GM19468 (cell line): ENCODE measurements at regions not wholly inside any gene's neighbourhood (a gene's known extent, or its start where the extent isn't known, plus 50 kb on each side); places are given as distances from the start of the nearest gene placed in this dataset.
"Not testable (repeated sequence)": the region's sequence is repeated elsewhere in the genome, so short reads cannot be mapped to it uniquely, and the experiment has no call there.

Experiments used
- ATAC-seq: cut with Tn5 transposase; IDR thresholded peaks from one replicate; pipeline ENCODE4 v1.9.1; 2021; ENCODE audit warnings: mild to moderate bottlenecking, moderate library complexity, moderate number of reproducible peaks; ENCODE audit not compliant: unreplicated experiment; ENCODE audit errors: extremely low read depth

DNA sequence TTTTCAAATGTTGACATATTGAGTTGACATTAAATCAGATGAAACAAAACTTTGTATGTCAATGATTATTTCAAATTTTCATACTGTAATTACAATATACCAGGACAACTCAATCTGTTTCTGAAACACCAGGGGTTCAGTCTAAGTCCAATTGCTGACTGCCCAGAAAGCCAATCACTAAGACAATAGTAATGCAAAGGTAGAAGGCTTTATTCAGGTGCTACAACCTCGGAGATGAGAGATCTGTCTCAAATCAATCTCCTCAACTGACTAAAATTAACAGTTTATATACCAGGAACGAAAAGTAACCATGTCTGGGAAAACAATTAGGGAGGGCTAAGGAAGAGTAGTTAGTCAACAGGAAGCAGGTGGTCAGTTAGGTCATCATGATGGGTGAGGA lies 1400.4 kb downstream of the SUCLG1 start:
- ATAC-seq: no peak

- no peak for ATAC-seq
Observed at GRCh38 chr2:83055376-83056010, 1403.6 kb downstream of the SUCLG1 start.

DNA sequence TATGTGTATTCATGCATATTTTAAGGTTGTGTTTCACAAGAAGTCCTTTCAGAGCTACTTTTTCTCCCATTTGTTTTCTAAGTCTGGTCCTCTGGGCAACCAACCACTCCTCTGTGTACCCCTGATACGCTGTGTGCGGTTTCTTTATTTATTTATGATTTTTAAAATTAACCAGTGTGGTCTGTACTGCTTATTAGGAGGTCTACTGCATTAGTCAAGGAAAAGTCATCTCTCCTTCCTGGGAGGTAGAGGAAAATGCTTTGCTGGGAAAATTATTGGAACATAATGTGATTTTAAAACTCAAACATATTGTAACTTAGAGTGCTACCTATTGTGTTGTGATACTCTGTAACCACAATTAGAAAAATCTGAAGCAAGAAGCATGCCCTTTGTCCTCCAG lies 1404.3 kb downstream of the SUCLG1 start:
- no peak for ATAC-seq

GRCh38 chr2:83051538-83052170 lies 1407.4 kb downstream of the SUCLG1 start:
- ATAC-seq: no peak

- no peak for ATAC-seq
Observed at GRCh38 chr2:83042053-83042452, 1417.0 kb downstream of the SUCLG1 start.

- no peak for ATAC-seq
Observed at GRCh38 chr2:83022631-83023210, 1436.4 kb downstream of the SUCLG1 start.

- ATAC-seq: no peak
Observed at GRCh38 chr2:83017366-83018090, 1441.6 kb downstream of the SUCLG1 start.

GRCh38 chr2:83016343-83017110 lies 1442.6 kb downstream of the SUCLG1 start:
- ATAC-seq: no peak

DNA sequence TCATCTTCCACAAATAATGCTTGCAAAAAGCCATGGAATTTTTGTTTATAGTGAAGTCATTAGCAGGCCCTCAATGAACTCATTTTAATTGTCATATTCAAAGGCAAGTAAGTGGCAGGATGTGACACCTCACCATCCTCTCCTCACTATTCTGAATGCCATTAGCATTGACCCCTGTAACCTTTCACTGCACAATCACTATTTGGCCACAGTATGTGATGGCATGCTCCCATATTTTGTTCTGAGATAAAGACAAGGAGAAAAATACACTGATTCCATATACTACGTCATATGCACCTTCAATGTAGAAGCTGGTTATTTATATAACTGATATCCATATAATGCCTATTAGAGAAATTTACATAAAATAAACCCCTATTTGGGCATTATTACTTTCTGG lies 1443.2 kb downstream of the SUCLG1 start:
- ATAC-seq: no peak

DNA sequence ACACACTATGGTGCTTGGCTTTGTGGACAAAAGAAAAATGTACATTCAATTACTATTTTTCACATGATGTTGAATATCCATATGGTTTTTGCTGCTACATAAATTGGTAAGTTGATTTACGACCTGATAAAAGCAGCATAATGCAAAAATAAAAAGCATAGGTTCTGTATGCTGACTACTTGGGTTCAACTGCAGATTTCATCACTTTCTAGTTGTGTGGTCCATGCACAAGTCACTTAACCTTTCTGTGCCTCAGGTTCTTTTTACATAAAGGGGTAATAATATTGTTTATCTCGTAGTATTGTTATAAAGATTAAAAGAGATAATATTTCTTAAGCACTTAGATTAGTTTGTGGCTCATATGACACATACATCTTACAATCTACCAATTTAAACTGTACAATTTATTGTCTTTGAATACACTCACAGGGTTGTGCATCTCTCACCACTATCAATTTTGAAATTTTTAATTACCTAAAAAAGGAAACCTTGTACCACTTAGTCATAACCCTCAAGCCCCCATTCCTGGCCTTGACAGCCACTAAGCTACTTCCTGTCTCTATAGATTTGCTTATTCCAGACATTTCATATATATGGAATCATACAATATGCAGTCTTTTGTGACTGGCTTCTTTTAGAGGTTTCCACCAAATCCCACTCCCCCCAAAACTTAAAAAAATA lies 1443.9 kb downstream of the SUCLG1 start:
- no peak for ATAC-seq

DNA sequence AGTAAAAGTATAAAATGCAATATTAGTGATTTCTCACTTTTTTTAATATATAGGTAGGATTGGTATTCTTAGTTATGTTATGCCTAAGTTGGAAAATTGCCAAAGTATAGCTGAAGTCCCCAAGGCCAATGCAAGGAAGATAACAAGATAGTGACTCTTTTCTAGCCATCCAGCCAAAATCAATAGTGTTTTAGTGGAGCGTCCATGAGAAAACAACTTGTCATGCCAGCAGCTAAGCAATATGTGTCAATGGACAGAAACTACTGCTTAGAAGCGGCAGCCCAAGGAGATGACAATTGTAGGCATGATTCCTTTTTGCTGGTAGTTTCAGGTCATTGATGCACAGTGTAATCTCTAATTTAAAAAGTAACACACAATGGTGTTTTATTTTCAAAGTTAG lies 1444.6 kb downstream of the SUCLG1 start:
- no peak for ATAC-seq

- no peak for ATAC-seq
Observed at GRCh38 chr2:83006961-83007360, 1452.1 kb downstream of the SUCLG1 start.

- no peak for ATAC-seq
Observed at GRCh38 chr2:83003555-83003954, 1455.5 kb downstream of the SUCLG1 start.

DNA sequence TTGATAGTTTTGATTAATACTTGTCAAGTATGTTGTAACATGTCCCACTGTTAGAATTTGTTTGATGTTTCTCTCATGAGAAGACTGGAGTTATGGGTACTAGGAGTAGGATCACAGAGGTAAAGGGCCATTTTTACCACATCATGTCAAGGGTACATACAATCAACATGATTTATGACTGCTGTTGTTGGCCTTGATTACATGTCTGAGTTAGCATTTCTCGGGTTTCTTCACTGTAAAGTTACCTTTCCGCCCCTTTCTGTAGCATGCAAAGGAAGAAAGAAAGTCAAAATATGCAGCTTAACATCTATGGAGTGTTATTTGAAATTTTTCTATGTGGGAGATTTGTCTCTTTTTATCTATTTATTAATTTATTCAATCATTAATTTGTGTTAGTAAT lies 1456.4 kb downstream of the SUCLG1 start:
- ATAC-seq: no peak

DNA sequence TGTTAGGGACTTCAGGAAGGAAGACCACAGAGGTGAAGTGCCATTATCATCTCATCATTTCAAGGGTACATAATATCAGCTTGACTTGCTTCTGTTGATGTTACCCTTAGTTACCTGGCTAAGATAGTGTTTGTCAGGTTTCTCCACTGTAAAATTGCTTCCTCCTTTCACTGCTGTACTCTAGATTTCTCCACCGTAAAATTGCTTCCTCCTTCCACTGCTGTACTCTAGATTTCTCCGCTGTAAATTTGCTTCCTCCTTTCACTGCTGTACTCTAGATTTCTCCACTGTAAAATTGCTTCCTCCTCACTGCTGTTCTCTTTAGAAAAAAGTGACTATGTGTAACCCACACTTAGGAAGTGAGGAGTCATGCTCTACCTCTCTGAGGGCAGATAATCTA lies 1460.3 kb downstream of the SUCLG1 start:
- ATAC-seq: no peak

- ATAC-seq: no peak
Observed at GRCh38 chr2:82996217-82996616, 1462.9 kb downstream of the SUCLG1 start.

DNA sequence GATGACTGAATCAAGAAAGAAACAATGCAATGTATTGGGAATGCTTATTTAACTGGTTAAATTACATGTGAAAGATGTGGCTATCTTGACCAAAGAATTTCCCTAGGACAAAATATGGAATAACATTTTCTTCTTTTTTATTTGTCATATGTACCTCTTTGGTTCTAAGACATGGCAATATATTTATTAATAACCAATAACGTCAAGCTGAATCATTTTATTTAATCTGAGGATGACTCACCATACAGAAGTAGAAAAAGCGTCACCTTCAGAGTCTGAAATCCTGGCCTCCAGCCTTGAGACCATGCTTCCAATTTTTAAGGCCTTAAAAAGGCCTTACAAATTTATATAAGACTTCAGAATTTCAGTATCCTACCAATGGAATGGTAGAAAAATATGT lies 1464.9 kb downstream of the SUCLG1 start:
- ATAC-seq: no peak

DNA sequence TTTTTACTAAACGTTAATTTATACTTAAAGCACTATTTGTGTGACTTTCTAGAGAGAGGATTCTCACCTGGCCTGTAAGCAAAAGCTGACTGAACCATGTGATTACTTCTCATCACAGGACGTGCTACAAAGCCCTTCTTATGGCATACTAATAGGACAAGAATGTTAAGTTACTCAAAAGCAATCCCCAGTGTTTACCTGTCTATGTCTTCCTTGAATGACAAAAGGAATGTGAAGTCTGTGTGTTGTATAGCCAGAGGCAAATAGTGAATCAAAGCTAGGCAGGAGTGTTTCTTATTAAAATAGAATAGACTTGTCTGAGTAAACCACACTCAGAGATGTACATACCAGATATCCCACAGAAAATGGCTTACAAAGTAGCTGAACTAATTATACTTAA lies 1465.5 kb downstream of the SUCLG1 start:
- no peak for ATAC-seq

GRCh38 chr2:82992968-82993367 lies 1466.1 kb downstream of the SUCLG1 start:
- no peak for ATAC-seq

- not testable (repeated sequence) for ATAC-seq
Observed at GRCh38 chr2:82987706-82988105, 1471.4 kb downstream of the SUCLG1 start.
